ENCODE measurements at regions not wholly inside any gene's neighbourhood (a gene's known extent, or its start where the extent isn't known, plus 50 kb on each side); places are given as distances from the start of the nearest gene placed in this dataset.
"Not testable (repeated sequence)": the region's sequence is repeated elsewhere in the genome, so short reads cannot be mapped to it uniquely, and the experiment has no call there.

DNA sequence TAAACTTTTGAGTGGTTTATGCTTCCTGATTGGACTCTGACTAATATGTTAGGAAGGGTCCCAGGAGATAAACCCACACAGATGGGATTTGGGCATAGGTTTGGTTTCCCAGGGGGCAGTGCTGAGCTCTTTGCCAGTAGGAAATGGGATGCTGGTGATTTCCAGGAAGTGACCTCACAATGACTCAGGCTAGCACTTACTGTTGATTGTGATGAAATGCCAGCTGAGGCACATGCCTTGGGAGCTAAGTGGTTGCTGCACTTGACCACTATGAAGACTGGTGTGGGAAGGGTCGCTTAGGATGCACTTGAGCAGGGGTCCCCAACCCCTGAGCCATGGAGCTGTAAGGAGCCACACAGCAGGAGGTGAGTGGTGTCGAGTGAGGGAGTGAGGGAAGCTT is 55.5 kb upstream of the METTL14 start:
- TF ChIP-seq, protein P1, sequence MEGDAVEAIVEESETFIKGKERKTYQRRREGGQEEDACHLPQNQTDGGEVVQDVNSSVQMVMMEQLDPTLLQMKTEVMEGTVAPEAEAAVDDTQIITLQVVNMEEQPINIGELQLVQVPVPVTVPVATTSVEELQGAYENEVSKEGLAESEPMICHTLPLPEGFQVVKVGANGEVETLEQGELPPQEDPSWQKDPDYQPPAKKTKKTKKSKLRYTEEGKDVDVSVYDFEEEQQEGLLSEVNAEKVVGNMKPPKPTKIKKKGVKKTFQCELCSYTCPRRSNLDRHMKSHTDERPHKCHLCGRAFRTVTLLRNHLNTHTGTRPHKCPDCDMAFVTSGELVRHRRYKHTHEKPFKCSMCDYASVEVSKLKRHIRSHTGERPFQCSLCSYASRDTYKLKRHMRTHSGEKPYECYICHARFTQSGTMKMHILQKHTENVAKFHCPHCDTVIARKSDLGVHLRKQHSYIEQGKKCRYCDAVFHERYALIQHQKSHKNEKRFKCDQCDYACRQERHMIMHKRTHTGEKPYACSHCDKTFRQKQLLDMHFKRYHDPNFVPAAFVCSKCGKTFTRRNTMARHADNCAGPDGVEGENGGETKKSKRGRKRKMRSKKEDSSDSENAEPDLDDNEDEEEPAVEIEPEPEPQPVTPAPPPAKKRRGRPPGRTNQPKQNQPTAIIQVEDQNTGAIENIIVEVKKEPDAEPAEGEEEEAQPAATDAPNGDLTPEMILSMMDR (IDR thresholded peaks at IDR 0.05) = not testable (repeated sequence)
- TF ChIP-seq EZH2, EZH2phosphoT487 (IDR thresholded peaks at IDR 0.05): not testable (repeated sequence)
